ENCODE measurements at regions not wholly inside any gene's neighbourhood (a gene's known extent, or its start where the extent isn't known, plus 50 kb on each side); places are given as distances from the start of the nearest gene placed in this dataset.
"Not testable (repeated sequence)": the region's sequence is repeated elsewhere in the genome, so short reads cannot be mapped to it uniquely, and the experiment has no call there.

GRCh38 chrX:144075432-144075831, 191.6 kb downstream of the UBE2NL start:
- no peak overlapping the region for H3K4me3 ChIP-seq
- ATAC-seq, result no peak
- H3K27ac ChIP-seq, result no peak overlapping the region
- no peaks in the 10 kb centered on the region for H3K9me3 ChIP-seq
- no peaks in the 10 kb centered on the region for H3K36me3 ChIP-seq
- TF ChIP-seq POLR2AphosphoS5 (IDR thresholded peaks at IDR 0.05), result no peak
- TF ChIP-seq EP300 (IDR thresholded peaks at IDR 0.05), result no peak
- TF ChIP-seq CTCF (IDR thresholded peaks at IDR 0.05), result no peak
- TF ChIP-seq POLR2A (IDR thresholded peaks at IDR 0.05), result no peak
- H3K4me1 ChIP-seq, result no peaks in the 10 kb centered on the region
- no peaks in the 10 kb centered on the region for H3K27me3 ChIP-seq
- 75 to 80% methylated on average over 1 of the region's 1 CpG for WGBS, 2 donors (ENCODE audit: low coverage in 1 of 2)

GRCh38 chrX:144082237-144082636, 198.4 kb downstream of the UBE2NL start:
- ATAC-seq, result not testable (repeated sequence)
- no CpG with 5 or more reads among the region's 5 CpGs for WGBS, 2 donors (ENCODE audit: low coverage in 1 of 2)

GRCh38 chrX:144089674-144090073, 205.8 kb downstream of the UBE2NL start:
- H3K9me3 ChIP-seq, H3K4me3 ChIP-seq, H3K4me1 ChIP-seq, ATAC-seq, H3K27me3 ChIP-seq, H3K36me3 ChIP-seq, H3K27ac ChIP-seq: not testable (repeated sequence)
- no CpG with 5 or more reads among the region's 1 CpG for WGBS, 2 donors (ENCODE audit: low coverage in 1 of 2)

More at GRCh38 chrX:144082237-144082636, 198.4 kb downstream of the UBE2NL start:
- H3K36me3 ChIP-seq, H3K27ac ChIP-seq, H3K4me1 ChIP-seq, H3K27me3 ChIP-seq, H3K9me3 ChIP-seq, H3K4me3 ChIP-seq: not testable (repeated sequence)

- H3K36me3 ChIP-seq, H3K4me1 ChIP-seq, H3K9me3 ChIP-seq, ATAC-seq, H3K4me3 ChIP-seq, H3K27ac ChIP-seq, H3K27me3 ChIP-seq: not testable (repeated sequence)
- WGBS, 2 donors (ENCODE audit: low coverage in 1 of 2), result no CpG with 5 or more reads among the region's 3 CpGs
These were observed 208.2 kb downstream of the UBE2NL start for GRCh38 chrX:144092116-144092515.

- not testable (repeated sequence) for H3K27me3 ChIP-seq, ATAC-seq
- WGBS, 2 donors (ENCODE audit: low coverage in 1 of 2), result no CpG with 5 or more reads among the region's 1 CpG
These were observed 235.6 kb downstream of the UBE2NL start for GRCh38 chrX:144119490-144119889.

GRCh38 chrX:144121566-144121965, 237.7 kb downstream of the UBE2NL start:
- H3K4me1 ChIP-seq, H3K27me3 ChIP-seq, H3K27ac ChIP-seq, H3K9me3 ChIP-seq, H3K36me3 ChIP-seq, ATAC-seq, H3K4me3 ChIP-seq: not testable (repeated sequence)

More at GRCh38 chrX:144119490-144119889, 235.6 kb downstream of the UBE2NL start:
- not testable (repeated sequence) for H3K36me3 ChIP-seq, H3K27ac ChIP-seq, H3K4me3 ChIP-seq, H3K9me3 ChIP-seq, H3K4me1 ChIP-seq

GRCh38 chrX:144127570-144128169, 243.8 kb downstream of the UBE2NL start:
- H3K27me3 ChIP-seq, H3K4me1 ChIP-seq, H3K36me3 ChIP-seq, H3K4me3 ChIP-seq, H3K9me3 ChIP-seq, H3K27ac ChIP-seq, ATAC-seq: not testable (repeated sequence)
- WGBS, 2 donors (ENCODE audit: low coverage in 1 of 2), result 30 to 46% methylated on average over 2 to 4 of the region's 6 CpGs

- H3K27me3 ChIP-seq, ATAC-seq: not testable (repeated sequence)
- no CpG with 5 or more reads among the region's 2 CpGs for WGBS, 2 donors (ENCODE audit: low coverage in 1 of 2)
These were observed 245.6 kb downstream of the UBE2NL start for GRCh38 chrX:144129511-144129910.

GRCh38 chrX:144130507-144130906, 246.6 kb downstream of the UBE2NL start:
- H3K36me3 ChIP-seq, H3K4me3 ChIP-seq, H3K27me3 ChIP-seq, H3K4me1 ChIP-seq, ATAC-seq, H3K27ac ChIP-seq, H3K9me3 ChIP-seq: not testable (repeated sequence)
- WGBS, 2 donors (ENCODE audit: low coverage in 1 of 2), result no CpG with 5 or more reads among the region's 3 CpGs

More at GRCh38 chrX:144129511-144129910, 245.6 kb downstream of the UBE2NL start:
- H3K4me3 ChIP-seq, H3K27ac ChIP-seq, H3K9me3 ChIP-seq, H3K36me3 ChIP-seq, H3K4me1 ChIP-seq: not testable (repeated sequence)

GRCh38 chrX:144131080-144131479, 247.2 kb downstream of the UBE2NL start:
- H3K4me3 ChIP-seq, H3K4me1 ChIP-seq, H3K36me3 ChIP-seq, H3K27me3 ChIP-seq, H3K9me3 ChIP-seq, ATAC-seq, H3K27ac ChIP-seq: not testable (repeated sequence)
- WGBS, 2 donors (ENCODE audit: low coverage in 1 of 2), result 100% methylated on average over 1 of the region's 3 CpGs; no CpG with 5 or more reads in 1 of the 2 donors

GRCh38 chrX:144134448-144135119, 250.7 kb downstream of the UBE2NL start:
- not testable (repeated sequence) for H3K9me3 ChIP-seq, H3K27ac ChIP-seq, H3K4me1 ChIP-seq, H3K36me3 ChIP-seq, H3K4me3 ChIP-seq, H3K27me3 ChIP-seq, ATAC-seq
- no CpG with 5 or more reads among the region's 2 CpGs for WGBS, 2 donors (ENCODE audit: low coverage in 1 of 2)

- 100% methylated on average over 1 of the region's 5 CpGs; no CpG with 5 or more reads in 1 of the 2 donors for WGBS, 2 donors (ENCODE audit: low coverage in 1 of 2)
- H3K27me3 ChIP-seq, H3K4me1 ChIP-seq, H3K36me3 ChIP-seq, H3K27ac ChIP-seq, H3K9me3 ChIP-seq, ATAC-seq, H3K4me3 ChIP-seq: not testable (repeated sequence)
These were observed 270.6 kb downstream of the UBE2NL start for GRCh38 chrX:144154474-144154873.

All from gastroesophageal sphincter (tissue), 4 donors.